ENCODE measurements at regions not wholly inside any gene's neighbourhood (a gene's known extent, or its start where the extent isn't known, plus 50 kb on each side); places are given as distances from the start of the nearest gene placed in this dataset.

GRCh38 chr6:6847591-6847990 lies 259.1 kb downstream of the LY86 start:
- TF ChIP-seq POLR2AphosphoS5 (IDR thresholded peaks at IDR 0.05) (no peak), POLR2A (IDR thresholded peaks at IDR 0.05) (no peak)
